Astrocyte of the cerebellum (primary cell): ENCODE measurements at regions not wholly inside any gene's neighbourhood (a gene's known extent, or its start where the extent isn't known, plus 50 kb on each side); places are given as distances from the start of the nearest gene placed in this dataset.
"Not testable (repeated sequence)": the region's sequence is repeated elsewhere in the genome, so short reads cannot be mapped to it uniquely, and the experiment has no call there.

Experiments
- DNase-seq: peaks from one replicate; pipeline ENCODE4 v3.0.0-alpha.2; 2011; ENCODE audit warnings: low read depth
- H3K4me3 ChIP-seq: 2 replicates; pipeline ENCODE4 v1.5.1; 2011; ENCODE audit warnings: mild to moderate bottlenecking, low read depth, low read length, moderate library complexity
- in situ Hi-C: cut with HindIII; loops from 2 replicates; pipeline ENCODE4 v1.10.0; 2017; ENCODE audit warnings: low sequenced_read_pairs
- TF ChIP-seq, protein P1 (sequence below): IDR thresholded peaks from 2 replicates; pipeline ENCODE4 v1.5.1; 2012; ENCODE audit warnings: low read length, low read depth, moderate library complexity, mild to moderate bottlenecking; ENCODE audit errors: missing control alignments

DNA sequence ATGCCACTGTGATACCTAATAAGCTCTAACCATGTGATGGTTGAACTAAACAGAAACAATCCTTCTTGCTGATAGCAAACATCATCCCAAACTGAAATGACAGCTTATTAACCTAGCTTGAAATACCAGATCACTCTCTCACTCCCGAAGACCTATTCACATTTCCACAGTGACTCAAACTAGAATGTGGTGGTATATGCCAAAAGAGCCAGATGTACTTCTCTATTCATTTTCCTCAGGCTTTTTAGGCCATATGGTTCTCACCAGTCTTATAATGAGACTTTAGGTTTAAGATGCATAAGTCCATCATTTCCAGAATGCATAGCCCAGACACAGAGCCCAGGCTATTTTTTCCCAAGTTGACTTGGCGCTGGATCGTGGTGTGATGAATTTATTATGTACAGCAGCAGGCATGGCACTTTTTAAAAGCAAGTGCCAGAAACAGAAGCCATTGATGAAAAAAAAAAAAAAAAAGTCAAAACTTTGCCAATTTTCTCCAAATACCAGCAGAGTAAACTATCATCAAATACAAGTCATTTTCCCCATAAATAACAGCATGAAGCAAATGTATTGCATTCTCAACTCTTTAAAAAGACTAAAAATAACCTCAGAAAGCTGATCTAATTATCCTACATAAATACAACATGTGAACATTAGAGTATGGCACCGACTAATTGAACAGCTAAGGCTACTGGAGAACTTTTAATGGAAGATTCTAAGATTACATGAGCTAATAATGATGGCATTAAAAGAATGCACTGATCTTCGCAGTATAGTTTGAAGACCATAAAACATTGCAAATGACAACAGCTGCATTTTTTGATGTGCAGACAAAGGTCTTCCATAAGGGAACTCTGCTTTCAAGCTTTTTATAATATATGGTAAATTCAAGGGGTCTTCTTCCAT is 365.4 kb downstream of the LRRIQ3 start:
- no peak for DNase-seq
- TF ChIP-seq, protein P1, sequence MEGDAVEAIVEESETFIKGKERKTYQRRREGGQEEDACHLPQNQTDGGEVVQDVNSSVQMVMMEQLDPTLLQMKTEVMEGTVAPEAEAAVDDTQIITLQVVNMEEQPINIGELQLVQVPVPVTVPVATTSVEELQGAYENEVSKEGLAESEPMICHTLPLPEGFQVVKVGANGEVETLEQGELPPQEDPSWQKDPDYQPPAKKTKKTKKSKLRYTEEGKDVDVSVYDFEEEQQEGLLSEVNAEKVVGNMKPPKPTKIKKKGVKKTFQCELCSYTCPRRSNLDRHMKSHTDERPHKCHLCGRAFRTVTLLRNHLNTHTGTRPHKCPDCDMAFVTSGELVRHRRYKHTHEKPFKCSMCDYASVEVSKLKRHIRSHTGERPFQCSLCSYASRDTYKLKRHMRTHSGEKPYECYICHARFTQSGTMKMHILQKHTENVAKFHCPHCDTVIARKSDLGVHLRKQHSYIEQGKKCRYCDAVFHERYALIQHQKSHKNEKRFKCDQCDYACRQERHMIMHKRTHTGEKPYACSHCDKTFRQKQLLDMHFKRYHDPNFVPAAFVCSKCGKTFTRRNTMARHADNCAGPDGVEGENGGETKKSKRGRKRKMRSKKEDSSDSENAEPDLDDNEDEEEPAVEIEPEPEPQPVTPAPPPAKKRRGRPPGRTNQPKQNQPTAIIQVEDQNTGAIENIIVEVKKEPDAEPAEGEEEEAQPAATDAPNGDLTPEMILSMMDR: no peak
- in situ Hi-C loops: no loop called here
- no peak overlapping the region for H3K4me3 ChIP-seq

DNA sequence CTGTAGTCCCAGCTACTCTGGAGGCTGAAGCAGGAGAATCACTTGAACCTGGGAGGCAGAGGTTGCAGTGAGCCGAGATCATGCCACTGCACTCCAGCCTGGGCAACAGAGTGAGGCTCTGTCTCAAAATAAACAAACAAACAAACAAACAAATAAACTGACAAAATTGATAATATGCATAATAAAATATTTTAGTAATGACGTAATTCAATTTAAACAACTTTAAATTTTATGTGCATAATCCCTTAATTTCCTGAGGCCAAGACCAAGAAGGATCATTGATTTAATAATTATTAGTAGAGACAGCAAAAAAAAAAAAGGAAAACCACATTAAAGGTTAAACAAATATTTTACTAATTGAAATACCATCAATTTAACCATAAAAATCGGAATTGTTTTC is 370.7 kb downstream of the LRRIQ3 start:
- H3K4me3 ChIP-seq, in situ Hi-C loops, DNase-seq: not testable (repeated sequence)

DNA sequence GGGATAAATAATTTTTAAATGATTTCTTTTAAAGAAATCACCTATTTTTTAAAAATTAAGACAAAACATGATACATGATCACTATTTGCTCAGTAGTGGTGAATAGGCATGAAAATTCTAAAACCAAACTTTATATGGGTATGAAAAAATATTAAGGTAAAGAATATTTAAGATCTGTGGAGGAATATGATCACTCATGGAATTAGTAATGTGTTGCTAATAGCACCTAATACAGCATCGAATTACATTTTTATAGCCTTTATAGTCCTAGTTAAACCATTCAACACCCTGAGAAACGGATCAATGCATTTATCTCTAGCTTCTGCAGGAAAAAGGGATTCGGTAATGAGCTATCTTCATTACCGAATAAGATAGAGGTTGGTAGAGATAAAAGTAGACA is 373.9 kb downstream of the LRRIQ3 start:
- in situ Hi-C loops: no loop called here
- TF ChIP-seq, protein P1: no peak
- DNase-seq: no peak
- H3K4me3 ChIP-seq: no peak overlapping the region

DNA sequence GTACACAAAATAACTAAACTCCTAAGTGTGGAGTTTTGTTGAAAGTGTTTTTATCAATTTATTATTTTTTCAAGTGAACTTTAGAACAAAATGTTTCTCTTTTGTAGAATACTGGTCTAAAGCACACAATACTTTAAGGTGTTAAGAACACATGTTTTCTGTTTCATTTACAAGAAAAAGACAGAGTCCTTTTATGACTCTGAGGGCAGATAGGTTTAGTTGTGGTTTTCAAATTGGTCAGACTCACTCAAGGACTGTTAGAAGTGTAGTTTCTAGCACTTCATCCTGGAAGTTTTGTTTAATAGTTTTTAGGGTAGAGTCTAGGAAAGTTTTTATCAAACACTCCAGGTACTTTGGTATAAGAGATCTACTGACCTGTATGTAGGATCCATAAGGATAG is 376.5 kb downstream of the LRRIQ3 start:
- in situ Hi-C loops: no loop called here

DNA sequence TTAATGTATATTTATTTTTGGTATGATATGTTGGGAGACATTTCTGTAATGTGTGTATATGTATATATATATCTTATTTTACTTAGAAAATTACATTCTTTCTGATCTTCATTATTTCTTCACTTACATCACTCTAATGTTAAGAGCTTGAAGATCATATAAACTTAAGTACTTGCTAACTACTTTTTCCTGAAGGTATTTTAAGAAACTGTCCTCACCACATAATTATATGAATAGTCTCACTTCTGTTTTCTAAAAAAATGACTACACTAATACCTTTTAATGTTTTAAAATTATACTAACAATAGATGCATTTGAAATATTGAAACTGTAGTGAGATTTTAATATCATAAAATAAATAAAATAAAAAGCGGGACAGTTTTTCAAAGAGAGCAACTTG is 377.1 kb downstream of the LRRIQ3 start:
- no peak overlapping the region for H3K4me3 ChIP-seq
- in situ Hi-C loops: no loop called here
- TF ChIP-seq, protein P1: no peak
- DNase-seq: no peak

More for the DNA sequence above, 376.5 kb downstream of the LRRIQ3 start:
- H3K4me3 ChIP-seq: no peak overlapping the region
- TF ChIP-seq, protein P1: no peak
- no peak for DNase-seq

DNA sequence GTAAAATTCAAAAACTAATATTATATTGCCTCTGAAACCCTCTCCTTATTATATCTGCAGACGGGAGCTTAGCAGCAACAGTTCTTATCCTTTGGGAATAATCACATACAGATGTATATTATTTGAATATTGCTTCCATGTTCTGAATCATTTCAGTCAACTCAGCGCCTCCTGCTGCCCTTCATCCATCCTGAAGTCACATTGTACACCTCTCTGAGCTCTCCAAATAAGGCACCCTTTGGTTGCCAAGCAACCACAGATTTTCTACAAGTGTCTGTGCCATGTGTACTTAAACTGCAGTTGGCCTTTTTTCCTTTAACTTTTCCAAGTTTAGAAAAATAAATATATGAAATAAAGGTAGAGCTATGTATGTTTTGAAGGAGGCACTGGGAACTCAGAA is 384.3 kb downstream of the LRRIQ3 start:
- no peak overlapping the region for H3K4me3 ChIP-seq
- TF ChIP-seq, protein P1: no peak
- no peak for DNase-seq
- in situ Hi-C loops: no loop called here

DNA sequence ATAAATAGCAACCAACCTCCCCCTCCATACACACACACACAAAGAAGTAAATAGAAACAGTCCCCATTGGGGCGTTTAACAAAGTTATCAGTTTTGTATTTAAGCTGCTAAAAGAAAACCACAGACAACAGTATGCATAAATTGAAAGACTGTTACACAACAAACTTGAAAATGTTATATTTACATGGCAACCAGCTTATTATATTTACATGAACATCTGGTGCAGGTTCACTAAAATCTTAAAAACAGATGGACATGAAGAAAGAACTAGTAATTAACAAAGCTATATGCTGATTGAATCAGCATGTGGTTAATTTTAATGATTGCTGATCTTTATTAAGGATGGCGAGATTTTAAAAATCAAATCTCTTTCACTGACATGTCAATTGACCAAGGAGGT is 384.7 kb downstream of the LRRIQ3 start:
- TF ChIP-seq, protein P1: no peak
- DNase-seq: no peak
- in situ Hi-C loops: no loop called here
- no peak overlapping the region for H3K4me3 ChIP-seq
